ENCODE measurements at regions not wholly inside any gene's neighbourhood (a gene's known extent, or its start where the extent isn't known, plus 50 kb on each side); places are given as distances from the start of the nearest gene placed in this dataset.

DNA sequence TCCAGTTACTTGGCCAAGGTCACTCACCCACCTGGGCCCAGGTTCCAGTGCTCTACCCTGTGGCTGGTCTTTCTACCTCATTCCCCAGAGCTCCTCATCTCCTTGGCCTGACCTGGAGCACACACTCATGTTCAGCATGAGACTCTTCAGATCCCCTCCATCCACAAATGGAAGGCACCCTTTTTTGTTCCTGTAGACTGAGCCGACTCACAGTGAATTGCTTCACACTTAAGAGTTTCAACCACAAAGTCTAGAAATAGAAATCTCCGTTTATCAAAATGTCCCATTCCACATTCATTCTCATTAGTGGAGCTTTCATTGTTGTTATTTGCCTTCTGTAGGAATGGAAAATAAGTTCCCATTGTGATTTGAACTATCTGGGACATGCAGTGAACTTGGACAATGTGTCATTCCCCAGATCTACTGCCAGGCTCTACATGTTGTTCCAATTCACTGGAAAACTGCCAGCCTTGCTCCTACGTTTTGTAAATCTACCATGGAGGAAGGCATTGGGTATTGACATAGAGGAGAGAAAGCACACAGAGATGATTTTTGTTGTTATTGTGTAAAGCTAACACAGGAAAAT is 125.3 kb upstream of the CELF2 start:
- H3K4me1 Mint-ChIP-seq (ENCODE audit: unreplicated experiment), result no peaks in the 10 kb centered on the region
- TF ChIP-seq, protein P1, sequence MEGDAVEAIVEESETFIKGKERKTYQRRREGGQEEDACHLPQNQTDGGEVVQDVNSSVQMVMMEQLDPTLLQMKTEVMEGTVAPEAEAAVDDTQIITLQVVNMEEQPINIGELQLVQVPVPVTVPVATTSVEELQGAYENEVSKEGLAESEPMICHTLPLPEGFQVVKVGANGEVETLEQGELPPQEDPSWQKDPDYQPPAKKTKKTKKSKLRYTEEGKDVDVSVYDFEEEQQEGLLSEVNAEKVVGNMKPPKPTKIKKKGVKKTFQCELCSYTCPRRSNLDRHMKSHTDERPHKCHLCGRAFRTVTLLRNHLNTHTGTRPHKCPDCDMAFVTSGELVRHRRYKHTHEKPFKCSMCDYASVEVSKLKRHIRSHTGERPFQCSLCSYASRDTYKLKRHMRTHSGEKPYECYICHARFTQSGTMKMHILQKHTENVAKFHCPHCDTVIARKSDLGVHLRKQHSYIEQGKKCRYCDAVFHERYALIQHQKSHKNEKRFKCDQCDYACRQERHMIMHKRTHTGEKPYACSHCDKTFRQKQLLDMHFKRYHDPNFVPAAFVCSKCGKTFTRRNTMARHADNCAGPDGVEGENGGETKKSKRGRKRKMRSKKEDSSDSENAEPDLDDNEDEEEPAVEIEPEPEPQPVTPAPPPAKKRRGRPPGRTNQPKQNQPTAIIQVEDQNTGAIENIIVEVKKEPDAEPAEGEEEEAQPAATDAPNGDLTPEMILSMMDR (IDR thresholded peaks at IDR 0.05; ENCODE audit: unreplicated experiment), result no peak
- DNase-seq (ENCODE audit: low spot score), result no peak
- H3K27ac Mint-ChIP-seq (ENCODE audit: unreplicated experiment), result no peak overlapping the region
- H3K27me3 Mint-ChIP-seq (ENCODE audit: unreplicated experiment), result no peaks in the 10 kb centered on the region
- H3K4me3 Mint-ChIP-seq (ENCODE audit: unreplicated experiment), result no peak overlapping the region
- no peaks in the 10 kb centered on the region for H3K36me3 Mint-ChIP-seq (ENCODE audit: low read depth, unreplicated experiment)
- no peaks in the 10 kb centered on the region for H3K9me3 Mint-ChIP-seq (ENCODE audit: unreplicated experiment)

DNA sequence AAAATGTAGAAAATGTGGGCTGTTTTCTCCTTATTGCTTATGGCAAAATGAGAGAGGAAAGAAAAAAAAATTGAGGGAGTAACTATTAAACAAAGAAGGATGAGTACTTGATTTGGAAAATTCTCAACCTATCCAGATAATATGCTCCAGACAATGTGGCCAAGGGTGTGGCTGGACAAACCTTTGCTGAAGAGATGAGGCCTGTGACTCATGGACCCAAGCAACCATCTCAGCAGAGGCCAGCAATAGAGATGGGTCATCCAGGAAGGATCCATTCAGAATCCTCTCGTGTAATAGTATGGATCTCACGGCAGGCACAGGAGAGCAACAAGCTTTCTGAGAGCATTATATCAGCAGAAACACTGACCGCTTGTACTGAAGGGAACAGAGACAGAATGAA is 120.3 kb upstream of the CELF2 start:
- DNase-seq (ENCODE audit: low spot score), result no peak
- H3K36me3 Mint-ChIP-seq (ENCODE audit: low read depth, unreplicated experiment), result no peaks in the 10 kb centered on the region
- no peaks in the 10 kb centered on the region for H3K27me3 Mint-ChIP-seq (ENCODE audit: unreplicated experiment)

DNA sequence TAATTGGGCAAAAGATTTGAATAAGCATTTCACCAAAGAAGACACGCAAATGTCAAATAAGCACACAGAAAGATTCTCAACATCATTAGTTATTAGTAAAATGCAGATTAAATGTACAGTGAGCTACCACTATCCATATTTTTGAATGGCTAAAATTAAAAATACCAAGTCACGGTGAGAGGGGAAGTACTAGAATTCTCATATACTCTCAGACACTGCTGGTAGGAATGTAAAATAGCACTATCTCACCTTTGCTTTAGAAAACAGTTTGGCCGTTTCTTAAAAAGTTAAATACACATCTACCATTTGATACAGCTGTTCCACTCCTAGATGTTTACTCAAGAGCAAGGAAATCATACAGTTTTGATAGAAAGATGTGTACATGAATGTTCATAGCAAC is 115.8 kb upstream of the CELF2 start:
- TF ChIP-seq, protein P1 (IDR thresholded peaks at IDR 0.05; ENCODE audit: unreplicated experiment), result no peak
- Mint-ChIP-seq H3K27me3 (ENCODE audit: unreplicated experiment) (no peaks in the 10 kb centered on the region), H3K27ac (ENCODE audit: unreplicated experiment) (no peak overlapping the region), H3K9me3 (ENCODE audit: unreplicated experiment) (no peaks in the 10 kb centered on the region), H3K4me3 (ENCODE audit: unreplicated experiment) (no peak overlapping the region), H3K4me1 (ENCODE audit: unreplicated experiment) (no peaks in the 10 kb centered on the region), H3K36me3 (ENCODE audit: low read depth, unreplicated experiment) (no peaks in the 10 kb centered on the region)
- no peak for DNase-seq (ENCODE audit: low spot score)

More for the DNA sequence above, 120.3 kb upstream of the CELF2 start:
- Mint-ChIP-seq H3K4me1 (ENCODE audit: unreplicated experiment) (no peaks in the 10 kb centered on the region), H3K9me3 (ENCODE audit: unreplicated experiment) (no peaks in the 10 kb centered on the region), H3K27ac (ENCODE audit: unreplicated experiment) (no peak overlapping the region), H3K4me3 (ENCODE audit: unreplicated experiment) (no peak overlapping the region)
- TF ChIP-seq, protein P1 (IDR thresholded peaks at IDR 0.05; ENCODE audit: unreplicated experiment), result no peak

DNA sequence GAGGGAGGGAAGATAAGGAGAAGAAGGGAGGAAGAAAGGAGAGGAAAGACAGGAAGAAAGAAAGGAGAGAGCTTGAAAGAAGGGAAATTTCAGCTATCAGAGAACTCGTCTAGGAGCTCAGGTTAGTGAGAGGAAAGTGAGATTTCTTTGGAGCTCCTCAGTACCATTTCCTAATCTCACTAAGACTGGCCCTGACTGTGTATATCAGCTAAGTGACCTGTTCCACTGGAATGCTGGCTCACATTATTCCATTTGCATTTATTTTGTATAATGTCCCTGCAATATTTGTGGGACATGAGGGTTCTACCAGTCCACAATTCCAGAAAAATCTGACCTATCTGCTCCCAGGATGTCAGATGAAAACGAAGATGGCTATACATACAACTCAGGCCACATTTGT is 114.7 kb upstream of the CELF2 start:
- TF ChIP-seq, protein P1 (IDR thresholded peaks at IDR 0.05; ENCODE audit: unreplicated experiment), result no peak
- no peak for DNase-seq (ENCODE audit: low spot score)
- H3K36me3 Mint-ChIP-seq (ENCODE audit: low read depth, unreplicated experiment), result no peaks in the 10 kb centered on the region
- no peak overlapping the region for H3K4me3 Mint-ChIP-seq (ENCODE audit: unreplicated experiment)
- no peaks in the 10 kb centered on the region for H3K9me3 Mint-ChIP-seq (ENCODE audit: unreplicated experiment)
- H3K27ac Mint-ChIP-seq (ENCODE audit: unreplicated experiment), result no peak overlapping the region
- no peaks in the 10 kb centered on the region for H3K27me3 Mint-ChIP-seq (ENCODE audit: unreplicated experiment)
- no peaks in the 10 kb centered on the region for H3K4me1 Mint-ChIP-seq (ENCODE audit: unreplicated experiment)

DNA sequence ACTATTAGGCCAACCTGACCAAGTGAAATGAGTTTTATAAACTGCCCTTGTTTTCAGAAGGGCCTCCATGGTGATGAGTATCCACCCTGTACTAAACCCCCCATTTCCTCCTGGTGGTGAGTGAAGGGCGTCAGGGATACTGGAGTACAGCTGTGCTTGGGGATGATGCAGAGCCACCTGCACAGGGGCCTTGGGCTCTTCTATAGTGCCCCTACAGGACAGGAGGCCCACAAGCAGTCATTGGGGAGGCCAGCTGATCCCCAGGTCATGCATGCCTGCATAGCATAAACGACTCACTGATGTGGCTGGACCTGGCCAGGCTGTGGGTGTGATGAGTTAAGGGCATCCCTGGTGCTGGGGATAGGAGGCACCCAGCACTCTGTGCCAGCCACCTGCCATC is 114.1 kb upstream of the CELF2 start:
- H3K27ac Mint-ChIP-seq (ENCODE audit: unreplicated experiment), result no peak overlapping the region
- no peak for DNase-seq (ENCODE audit: low spot score)
- no peaks in the 10 kb centered on the region for H3K27me3 Mint-ChIP-seq (ENCODE audit: unreplicated experiment)
- H3K4me3 Mint-ChIP-seq (ENCODE audit: unreplicated experiment), result no peak overlapping the region
- no peaks in the 10 kb centered on the region for H3K4me1 Mint-ChIP-seq (ENCODE audit: unreplicated experiment)
- no peaks in the 10 kb centered on the region for H3K9me3 Mint-ChIP-seq (ENCODE audit: unreplicated experiment)
- H3K36me3 Mint-ChIP-seq (ENCODE audit: low read depth, unreplicated experiment), result no peaks in the 10 kb centered on the region
- TF ChIP-seq, protein P1 (IDR thresholded peaks at IDR 0.05; ENCODE audit: unreplicated experiment), result no peak
